ENCODE measurements at regions not wholly inside any gene's neighbourhood (a gene's known extent, or its start where the extent isn't known, plus 50 kb on each side); places are given as distances from the start of the nearest gene placed in this dataset.

GRCh38 chr11:134535029-134536025, 123.3 kb upstream of the B3GAT1 start:
- no peak for DNase-seq (ENCODE audit: low read depth in 2 of 2)

- DNase-seq (ENCODE audit: low read depth in 2 of 2) = no peak
Observed at GRCh38 chr11:134533511-134533910, 121.5 kb upstream of the B3GAT1 start.

DNA sequence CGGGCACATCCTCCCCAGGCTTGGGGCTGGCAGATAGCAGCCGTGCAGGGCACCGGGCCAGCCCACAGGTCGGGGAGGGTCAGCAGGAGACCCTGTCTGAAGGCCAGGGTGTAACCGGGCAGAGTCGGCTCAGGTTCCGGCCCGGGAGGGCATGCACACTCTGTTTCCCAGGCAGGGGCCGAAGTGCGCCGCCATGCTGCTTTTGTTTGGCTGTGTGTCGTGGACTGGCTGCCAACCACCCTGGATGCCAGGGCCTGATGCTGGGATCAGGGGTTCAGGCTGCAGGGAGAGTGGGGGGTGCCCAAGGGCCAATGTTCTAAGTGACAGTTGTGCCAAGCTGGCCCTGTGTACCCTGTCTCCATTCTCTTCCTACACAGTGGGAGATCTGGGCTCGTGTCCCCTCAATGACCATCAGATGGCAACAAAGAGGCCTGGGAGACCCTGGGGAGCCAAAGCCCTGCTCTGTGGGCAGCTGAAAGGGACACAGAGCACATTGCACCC, 120.9 kb upstream of the B3GAT1 start:
- no peak for DNase-seq (ENCODE audit: low read depth in 2 of 2)

GRCh38 chr11:134532131-134532920, 120.3 kb upstream of the B3GAT1 start:
- no peak for DNase-seq (ENCODE audit: low read depth in 2 of 2)

DNA sequence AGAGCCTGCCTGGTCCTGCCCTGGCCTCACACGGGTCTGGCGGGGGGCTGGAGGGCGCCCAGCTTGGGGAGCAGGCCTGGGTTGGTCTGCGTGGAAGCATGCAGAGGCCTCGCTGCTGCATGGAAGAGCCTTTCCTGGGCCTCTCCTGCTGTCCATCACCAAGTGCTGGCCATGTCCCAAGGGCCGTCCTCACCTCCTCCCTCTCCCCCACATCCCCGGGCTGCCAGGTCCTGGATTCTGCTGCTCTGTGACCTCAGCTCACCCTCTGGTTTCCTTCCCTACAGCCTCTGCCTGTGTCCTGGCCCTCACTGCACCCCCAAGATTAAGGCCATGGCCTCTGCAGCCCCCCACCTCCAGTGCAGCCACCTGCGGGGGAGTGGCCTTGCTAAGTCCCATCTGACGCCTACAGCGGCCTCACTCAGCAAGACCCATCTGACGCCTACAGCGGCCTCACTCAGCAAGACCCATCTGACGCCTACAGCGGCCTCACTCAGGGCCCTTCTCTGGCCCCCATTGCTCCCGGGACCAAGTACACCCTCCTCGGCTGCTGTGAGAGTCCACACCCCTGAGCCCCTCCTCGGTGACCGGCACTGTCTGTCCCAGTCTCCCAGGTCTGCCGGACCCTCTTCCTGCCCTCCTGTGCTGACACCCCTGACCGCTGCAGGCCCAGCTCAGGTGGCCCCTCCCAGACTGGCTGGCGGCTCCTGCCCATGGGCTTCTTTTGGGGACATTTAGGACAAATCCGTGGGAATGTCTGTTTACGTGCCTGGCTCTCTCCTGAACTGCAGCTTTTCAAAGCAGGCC, 119.5 kb upstream of the B3GAT1 start:
- no peak for DNase-seq (ENCODE audit: low read depth in 2 of 2)

GRCh38 chr11:134530636-134531326, 118.7 kb upstream of the B3GAT1 start:
- DNase-seq (ENCODE audit: low read depth in 2 of 2) = no peak

GRCh38 chr11:134529212-134530096, 117.4 kb upstream of the B3GAT1 start:
- DNase-seq (ENCODE audit: low read depth in 2 of 2) = no peak

- no peak for DNase-seq (ENCODE audit: low read depth in 2 of 2)
Observed at GRCh38 chr11:134528453-134528852, 116.4 kb upstream of the B3GAT1 start.

- DNase-seq (ENCODE audit: low read depth in 2 of 2) = no peak
Observed at GRCh38 chr11:134527382-134528243, 115.6 kb upstream of the B3GAT1 start.

GRCh38 chr11:134524896-134525845, 113.1 kb upstream of the B3GAT1 start:
- DNase-seq (ENCODE audit: low read depth in 2 of 2) = no peak

DNA sequence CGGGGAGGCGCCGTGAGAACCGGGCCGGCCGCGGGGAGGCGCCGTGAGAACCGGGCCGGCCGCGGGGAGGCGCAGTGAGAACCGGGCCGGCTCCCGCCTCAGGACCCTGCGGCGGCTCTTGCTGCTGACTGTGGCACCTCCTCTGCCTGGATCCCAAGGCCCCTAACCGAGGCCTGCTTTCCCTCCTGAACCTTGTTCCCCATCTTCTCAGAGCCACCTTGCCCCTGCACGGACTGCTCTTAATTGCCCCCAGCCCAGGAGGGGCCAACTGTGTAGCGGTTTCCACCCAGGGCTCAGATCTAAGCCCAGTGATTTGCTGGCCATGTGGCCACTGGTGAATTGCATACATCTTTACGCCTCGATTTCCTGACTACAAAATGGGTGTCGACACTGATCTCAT, 112.2 kb upstream of the B3GAT1 start:
- no peak for DNase-seq (ENCODE audit: low read depth in 2 of 2)

- DNase-seq (ENCODE audit: low read depth in 2 of 2) = no peak
Observed at GRCh38 chr11:134522782-134523570, 110.9 kb upstream of the B3GAT1 start.

DNA sequence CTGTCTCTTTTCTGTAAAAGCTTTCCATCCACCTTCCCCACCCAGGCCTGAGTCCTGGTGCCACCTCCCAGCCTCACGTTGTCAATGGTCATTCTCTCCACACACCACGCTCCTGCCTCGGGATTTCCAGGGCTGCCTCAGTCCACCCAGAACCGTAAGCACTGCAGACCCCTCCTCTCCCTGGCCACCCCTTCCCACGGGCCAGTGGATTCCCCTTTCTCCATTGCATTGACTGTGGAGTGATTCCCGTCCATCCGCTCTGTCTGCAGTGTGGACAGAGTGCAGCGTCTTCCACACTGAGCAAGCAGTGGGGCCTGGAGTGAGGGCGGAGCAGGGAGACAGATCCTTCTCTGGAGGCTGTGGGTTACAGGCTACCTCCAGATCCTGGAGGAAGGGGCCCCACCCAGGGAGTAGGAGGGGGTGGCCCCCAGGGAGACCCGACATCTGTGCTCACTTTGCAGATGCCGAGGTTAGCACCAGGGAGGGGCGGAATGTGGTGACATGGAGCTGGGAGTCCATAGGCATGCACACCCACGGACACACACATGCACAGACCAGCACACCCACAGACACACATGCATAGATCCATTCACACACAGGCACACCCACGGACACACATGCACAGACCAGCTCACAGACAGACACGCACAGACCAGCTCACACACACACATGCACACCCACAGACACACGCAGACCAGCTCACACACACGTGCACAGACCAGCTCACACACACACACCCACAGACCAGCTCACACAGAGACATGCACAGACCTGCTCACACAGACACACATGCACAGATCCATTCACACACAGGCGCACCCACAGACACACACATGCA, 109.6 kb upstream of the B3GAT1 start:
- DNase-seq (ENCODE audit: low read depth in 2 of 2) = no peak

- no peak for DNase-seq (ENCODE audit: low read depth in 2 of 2)
Observed at GRCh38 chr11:134521001-134521400, 109.0 kb upstream of the B3GAT1 start.

DNA sequence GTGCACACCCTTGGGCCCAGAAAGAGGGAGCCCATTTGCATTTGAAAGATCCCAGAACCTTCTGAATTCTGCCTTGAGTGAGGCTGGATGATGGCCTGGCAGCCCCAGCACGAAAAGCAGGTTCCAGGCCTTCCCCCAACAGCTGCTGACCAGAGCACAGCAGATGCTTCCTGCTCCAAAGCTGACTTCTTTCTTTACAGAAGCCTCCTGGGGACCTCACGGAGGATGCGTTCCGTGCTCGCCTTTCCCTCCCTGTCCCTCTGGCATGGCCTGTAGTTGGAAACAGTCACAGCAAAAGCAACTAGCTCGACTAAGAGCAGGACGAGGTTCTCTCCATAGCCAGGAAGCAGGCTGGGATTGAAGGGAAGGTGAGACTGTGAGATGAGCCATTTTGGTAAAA, 107.7 kb upstream of the B3GAT1 start:
- no peak for DNase-seq (ENCODE audit: low read depth in 2 of 2)

DNA sequence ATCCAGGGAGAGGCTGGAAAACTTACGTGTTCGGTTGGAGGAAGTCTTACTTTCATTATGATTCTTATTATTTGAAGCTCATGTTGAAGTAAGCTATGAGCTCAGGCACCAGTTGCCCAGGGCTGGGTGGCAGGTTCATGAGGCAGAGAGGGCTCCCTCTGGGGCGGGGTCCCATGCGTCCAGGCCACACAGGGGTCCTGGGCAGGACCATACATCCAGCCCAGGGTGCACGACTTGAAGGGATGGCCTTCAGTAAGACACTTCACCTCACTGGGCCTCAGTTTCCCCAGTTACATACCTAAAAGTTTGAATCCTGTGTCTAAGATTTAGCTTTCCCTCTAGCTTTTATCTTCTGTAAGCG, 107.3 kb upstream of the B3GAT1 start:
- no peak for DNase-seq (ENCODE audit: low read depth in 2 of 2)

All from stimulated activated CD4-positive, alpha-beta T cell treated with anti-CD3 and anti-CD28 coated beads, Interleukin-1b, Interleukin-23, amount 100 ng/mL, for 4 hours (primary cell).